HL-60 (cell line): ENCODE measurements at regions not wholly inside any gene's neighbourhood (a gene's known extent, or its start where the extent isn't known, plus 50 kb on each side); places are given as distances from the start of the nearest gene placed in this dataset.
A peak's percentile ranks its signal among the peaks of the same experiment; 100 is the strongest.

Experiments
- DNase-seq, 2 experiments: peaks; one replicate each; pipeline ENCODE4 v3.0.0-alpha.2; 2010 to 2020; ENCODE audit warnings: low read depth in 1 of 2, low spot score in 1 of 2
- H3K27ac ChIP-seq: fragments of 250-450 bp; sonication (Bioruptor Pico); replicated peaks from 2 replicates; pipeline ENCODE4 v1.5.1; 2020; ENCODE audit warnings: mild to moderate bottlenecking, moderate library complexity
- H3K27me3 ChIP-seq: fragments of 250-450 bp; sonication (Bioruptor Pico); 2 replicates; pipeline ENCODE4 v1.5.1; 2021; ENCODE audit warnings: mild to moderate bottlenecking, moderate library complexity; ENCODE audit not compliant: insufficient read depth, poor library complexity, severe bottlenecking
- H3K4me3 ChIP-seq: replicated peaks from 2 replicates; pipeline ENCODE4 v1.5.1; 2011; ENCODE audit warnings: mild to moderate bottlenecking, control low read depth, low read length; ENCODE audit not compliant: insufficient read depth
- CTCF ChIP-seq: IDR thresholded peaks from one replicate; pipeline ENCODE4 v1.5.1; 2011; ENCODE audit warnings: low read length, control low read depth, inconsistent platforms; ENCODE audit not compliant: insufficient read depth
- GABPA ChIP-seq: IDR thresholded peaks from 2 replicates; pipeline ENCODE4 v1.6.1; 2012; ENCODE audit warnings: low read depth
- POLR2AphosphoS5 ChIP-seq: IDR thresholded peaks from 2 replicates; pipeline ENCODE4 v1.6.1; 2012; ENCODE audit warnings: low read depth
- SPI1 ChIP-seq: IDR thresholded peaks from 2 replicates; pipeline ENCODE4 v1.6.1; 2012; ENCODE audit warnings: low read depth, mild to moderate bottlenecking, borderline replicate concordance
- TF ChIP-seq, protein P1 (sequence below): IDR thresholded peaks from 2 replicates; pipeline ENCODE4 v1.6.1; 2012; ENCODE audit warnings: low read depth; ENCODE audit not compliant: insufficient replicate concordance

GRCh38 chr12:76156314-76156713 is 71.8 kb upstream of the NAP1L1 start:
- TF ChIP-seq, protein P1, sequence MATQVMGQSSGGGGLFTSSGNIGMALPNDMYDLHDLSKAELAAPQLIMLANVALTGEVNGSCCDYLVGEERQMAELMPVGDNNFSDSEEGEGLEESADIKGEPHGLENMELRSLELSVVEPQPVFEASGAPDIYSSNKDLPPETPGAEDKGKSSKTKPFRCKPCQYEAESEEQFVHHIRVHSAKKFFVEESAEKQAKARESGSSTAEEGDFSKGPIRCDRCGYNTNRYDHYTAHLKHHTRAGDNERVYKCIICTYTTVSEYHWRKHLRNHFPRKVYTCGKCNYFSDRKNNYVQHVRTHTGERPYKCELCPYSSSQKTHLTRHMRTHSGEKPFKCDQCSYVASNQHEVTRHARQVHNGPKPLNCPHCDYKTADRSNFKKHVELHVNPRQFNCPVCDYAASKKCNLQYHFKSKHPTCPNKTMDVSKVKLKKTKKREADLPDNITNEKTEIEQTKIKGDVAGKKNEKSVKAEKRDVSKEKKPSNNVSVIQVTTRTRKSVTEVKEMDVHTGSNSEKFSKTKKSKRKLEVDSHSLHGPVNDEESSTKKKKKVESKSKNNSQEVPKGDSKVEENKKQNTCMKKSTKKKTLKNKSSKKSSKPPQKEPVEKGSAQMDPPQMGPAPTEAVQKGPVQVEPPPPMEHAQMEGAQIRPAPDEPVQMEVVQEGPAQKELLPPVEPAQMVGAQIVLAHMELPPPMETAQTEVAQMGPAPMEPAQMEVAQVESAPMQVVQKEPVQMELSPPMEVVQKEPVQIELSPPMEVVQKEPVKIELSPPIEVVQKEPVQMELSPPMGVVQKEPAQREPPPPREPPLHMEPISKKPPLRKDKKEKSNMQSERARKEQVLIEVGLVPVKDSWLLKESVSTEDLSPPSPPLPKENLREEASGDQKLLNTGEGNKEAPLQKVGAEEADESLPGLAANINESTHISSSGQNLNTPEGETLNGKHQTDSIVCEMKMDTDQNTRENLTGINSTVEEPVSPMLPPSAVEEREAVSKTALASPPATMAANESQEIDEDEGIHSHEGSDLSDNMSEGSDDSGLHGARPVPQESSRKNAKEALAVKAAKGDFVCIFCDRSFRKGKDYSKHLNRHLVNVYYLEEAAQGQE, result no peak
- no peak for TF ChIP-seq SPI1
- TF ChIP-seq POLR2AphosphoS5, result no peak
- no peak for TF ChIP-seq CTCF
- no peak for TF ChIP-seq GABPA
- no peak for DNase-seq
- H3K27ac ChIP-seq, result peak overlapping the region; percentile 78
- no peak overlapping the region for H3K4me3 ChIP-seq
- H3K27me3 ChIP-seq, result no peaks in the 10 kb centered on the region

DNA sequence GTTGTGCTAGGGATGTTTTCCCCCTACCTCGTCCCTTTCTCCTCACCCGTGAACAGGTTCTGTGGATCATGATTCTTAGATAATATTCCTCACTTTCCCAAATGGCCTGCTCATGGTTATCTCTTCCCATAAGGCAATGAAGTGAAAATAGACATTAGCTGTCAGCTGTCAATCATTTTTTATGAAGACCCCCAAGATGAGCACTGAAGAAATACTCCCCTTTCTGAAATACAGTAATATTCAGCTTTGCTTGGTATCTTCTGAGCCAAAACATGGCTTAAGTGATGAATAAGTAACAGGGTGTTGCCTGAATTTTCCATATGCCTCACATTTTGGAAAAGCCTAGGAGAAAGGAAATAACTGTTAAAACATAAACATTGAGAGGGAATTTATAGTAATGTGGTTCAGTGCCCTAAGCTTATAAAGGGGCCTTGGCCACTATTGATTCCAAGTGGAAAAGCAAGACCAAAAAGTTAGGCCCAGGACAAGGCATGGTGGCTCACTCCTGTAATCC is 70.7 kb upstream of the NAP1L1 start:
- peak overlapping the region; percentile 78 for H3K27ac ChIP-seq
- no peak for DNase-seq
- no peak overlapping the region for H3K4me3 ChIP-seq
- TF ChIP-seq SPI1 (no peak), GABPA (no peak), POLR2AphosphoS5 (no peak), CTCF (no peak)
- TF ChIP-seq, protein P1, result no peak
- no peaks in the 10 kb centered on the region for H3K27me3 ChIP-seq

DNA sequence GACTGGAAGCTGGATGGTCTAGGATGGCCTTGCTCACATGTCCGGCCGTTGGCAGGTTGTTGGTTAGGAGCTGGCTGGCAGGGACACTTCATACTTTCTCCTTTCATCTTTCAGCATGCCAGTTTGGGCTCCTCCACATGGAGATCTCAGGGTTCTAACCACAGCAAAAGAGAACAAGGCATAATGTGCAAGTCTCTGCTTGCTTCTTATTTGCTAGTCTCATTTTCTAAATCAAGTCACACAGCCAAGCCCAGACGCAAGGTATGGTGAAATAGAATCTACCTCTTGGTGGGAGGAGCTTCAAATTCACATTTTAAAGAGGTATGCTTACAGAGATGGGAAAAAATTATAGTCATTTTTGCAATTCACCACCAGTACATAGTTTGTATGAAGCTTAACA is 69.1 kb upstream of the NAP1L1 start:
- DNase-seq, result no peak
- H3K27me3 ChIP-seq, result no peaks in the 10 kb centered on the region
- TF ChIP-seq, protein P1, result no peak
- TF ChIP-seq SPI1, result no peak
- TF ChIP-seq POLR2AphosphoS5, result no peak
- no peak for TF ChIP-seq CTCF
- TF ChIP-seq GABPA, result no peak

More for the DNA sequence above, 69.1 kb upstream of the NAP1L1 start:
- no peak overlapping the region for H3K4me3 ChIP-seq
- H3K27ac ChIP-seq, result peak overlapping the region; percentile 80
